GM19035 (cell line): ENCODE measurements at regions not wholly inside any gene's neighbourhood (a gene's known extent, or its start where the extent isn't known, plus 50 kb on each side); places are given as distances from the start of the nearest gene placed in this dataset.

ENCODE experiments used
- ATAC-seq: cut with Tn5 transposase; IDR thresholded peaks from one replicate; pipeline ENCODE4 v1.9.1; 2021; ENCODE audit not compliant: unreplicated experiment

GRCh38 chr5:8381972-8382371 is 513.0 kb downstream of the MTRR start:
- ATAC-seq = no peak

- ATAC-seq = no peak
Measured at GRCh38 chr5:8382456-8382855, 513.5 kb downstream of the MTRR start.

- no peak for ATAC-seq
Measured at GRCh38 chr5:8383616-8384015, 514.7 kb downstream of the MTRR start.

GRCh38 chr5:8386719-8387288 is 517.9 kb downstream of the MTRR start:
- ATAC-seq = no peak

GRCh38 chr5:8391911-8392310 is 523.0 kb downstream of the MTRR start:
- no peak for ATAC-seq

- ATAC-seq = no peak
Measured at GRCh38 chr5:8393240-8393639, 524.3 kb downstream of the MTRR start.

GRCh38 chr5:8394965-8395364 is 526.0 kb downstream of the MTRR start:
- no peak for ATAC-seq

- no peak for ATAC-seq
Measured at GRCh38 chr5:8396246-8396645, 527.3 kb downstream of the MTRR start.

- ATAC-seq = no peak
Measured at GRCh38 chr5:8396756-8397155, 527.8 kb downstream of the MTRR start.

GRCh38 chr5:8399471-8399870 is 530.5 kb downstream of the MTRR start:
- no peak for ATAC-seq

GRCh38 chr5:8408258-8408657 is 539.3 kb downstream of the MTRR start:
- no peak for ATAC-seq

GRCh38 chr5:8410618-8411017 is 541.7 kb downstream of the MTRR start:
- ATAC-seq = no peak

- ATAC-seq = no peak
Measured at GRCh38 chr5:8413975-8414374, 545.0 kb downstream of the MTRR start.

- ATAC-seq = no peak
Measured at GRCh38 chr5:8417316-8418048, 548.5 kb downstream of the MTRR start.

GRCh38 chr5:8418049-8418426 is 549.1 kb downstream of the MTRR start:
- ATAC-seq = no peak

GRCh38 chr5:8429778-8430758 is 561.1 kb downstream of the MTRR start:
- ATAC-seq = no peak

- ATAC-seq = no peak
Measured at GRCh38 chr5:8434501-8434900, 565.6 kb downstream of the MTRR start.

GRCh38 chr5:8436924-8437323 is 568.0 kb downstream of the MTRR start:
- ATAC-seq = no peak

- no peak for ATAC-seq
Measured at GRCh38 chr5:8445139-8445538, 576.2 kb downstream of the MTRR start.

- no peak for ATAC-seq
Measured at GRCh38 chr5:8446179-8446578, 577.2 kb downstream of the MTRR start.

GRCh38 chr5:8456846-8457186 is 587.9 kb downstream of the MTRR start:
- ATAC-seq = no peak
